OCI-LY3 (cell line): ENCODE measurements at regions not wholly inside any gene's neighbourhood (a gene's known extent, or its start where the extent isn't known, plus 50 kb on each side); places are given as distances from the start of the nearest gene placed in this dataset.
A peak's percentile ranks its signal among the peaks of the same experiment; 100 is the strongest.
"Not testable (repeated sequence)": the region's sequence is repeated elsewhere in the genome, so short reads cannot be mapped to it uniquely, and the experiment has no call there.

Experiments used
- H2AFZ ChIP-seq: fragments of 200-600, 300-600 bp; shearing (Covaris generic); 2 replicates; pipeline ENCODE4 v1.6.0; 2014; ENCODE audit warnings: antibody characterized with exemption, low read depth, low read length
- H3K27ac ChIP-seq: fragments of 200-600, 300-600 bp; sonication (generic); 2 replicates; pipeline ENCODE4 v1.5.1; 2014; ENCODE audit warnings: mild to moderate bottlenecking, low read length, moderate library complexity, mixed read lengths
- H3K27me3 ChIP-seq: fragments of 200-600, 300-600 bp; sonication (generic); 2 replicates; pipeline ENCODE4 v1.6.1; 2014; ENCODE audit warnings: low read depth, low read length, mixed read lengths
- H3K36me3 ChIP-seq: fragments of 200-600, 300-600 bp; sonication (generic); replicated peaks from 2 replicates; pipeline ENCODE3; 2014; ENCODE audit warnings: low read depth, low read length, mixed read lengths
- H3K4me1 ChIP-seq: fragments of 300-600, 200-600 bp; sonication (generic); 2 replicates; pipeline ENCODE4 v1.6.1; 2014; ENCODE audit warnings: low read length, mixed read lengths
- H3K4me2 ChIP-seq: fragments of 200-600, 300-600 bp; sonication (generic); 2 replicates; pipeline ENCODE4 v1.6.1; 2014; ENCODE audit warnings: low read length, mixed read lengths
- H3K4me3 ChIP-seq: fragments of 300-600, 200-600 bp; sonication (generic); 2 replicates; pipeline ENCODE4 v1.5.1; 2014; ENCODE audit warnings: antibody characterized with exemption, mild to moderate bottlenecking, low read length, moderate library complexity
- H3K79me2 ChIP-seq: fragments of 300-600, 200-600 bp; shearing (Covaris generic); 2 replicates; pipeline ENCODE4 v1.6.1; 2014; ENCODE audit warnings: mild to moderate bottlenecking, low read length, mixed read lengths
- H3K9ac ChIP-seq: fragments of 300-600, 200-600 bp; shearing (Covaris generic); 2 replicates; pipeline ENCODE4 v1.6.0; 2014; ENCODE audit warnings: mild to moderate bottlenecking, low read length, moderate library complexity
- H3K9me3 ChIP-seq: fragments of 200-600, 300-600 bp; shearing (Covaris generic); 2 replicates; pipeline ENCODE4 v1.6.1; 2014; ENCODE audit warnings: low read length, mixed read lengths; ENCODE audit not compliant: insufficient read depth
- H4K20me1 ChIP-seq: fragments of 200-600, 300-600 bp; sonication (generic); 2 replicates; pipeline ENCODE4 v1.6.1; 2016; ENCODE audit warnings: low read length, mixed read lengths; ENCODE audit not compliant: insufficient read depth
- EZH2phosphoT487 ChIP-seq: fragments of 200-600 bp; shearing (Covaris generic); IDR thresholded peaks from 2 replicates; pipeline ENCODE4 v1.6.1; 2018; ENCODE audit warnings: antibody characterized with exemption, mixed run types, low read depth
- TF ChIP-seq, protein P1 (sequence below): fragments of 200-600, 300-600 bp; sonication (generic); IDR thresholded peaks from 2 replicates; pipeline ENCODE4 v1.5.1; 2014; ENCODE audit warnings: antibody characterized with exemption, low read length, low read depth

GRCh38 chr2:132267105-132267497 is 105.3 kb upstream of the ANKRD30BL start:
- no peaks in the 10 kb centered on the region for H4K20me1 ChIP-seq
- TF ChIP-seq, protein P1, sequence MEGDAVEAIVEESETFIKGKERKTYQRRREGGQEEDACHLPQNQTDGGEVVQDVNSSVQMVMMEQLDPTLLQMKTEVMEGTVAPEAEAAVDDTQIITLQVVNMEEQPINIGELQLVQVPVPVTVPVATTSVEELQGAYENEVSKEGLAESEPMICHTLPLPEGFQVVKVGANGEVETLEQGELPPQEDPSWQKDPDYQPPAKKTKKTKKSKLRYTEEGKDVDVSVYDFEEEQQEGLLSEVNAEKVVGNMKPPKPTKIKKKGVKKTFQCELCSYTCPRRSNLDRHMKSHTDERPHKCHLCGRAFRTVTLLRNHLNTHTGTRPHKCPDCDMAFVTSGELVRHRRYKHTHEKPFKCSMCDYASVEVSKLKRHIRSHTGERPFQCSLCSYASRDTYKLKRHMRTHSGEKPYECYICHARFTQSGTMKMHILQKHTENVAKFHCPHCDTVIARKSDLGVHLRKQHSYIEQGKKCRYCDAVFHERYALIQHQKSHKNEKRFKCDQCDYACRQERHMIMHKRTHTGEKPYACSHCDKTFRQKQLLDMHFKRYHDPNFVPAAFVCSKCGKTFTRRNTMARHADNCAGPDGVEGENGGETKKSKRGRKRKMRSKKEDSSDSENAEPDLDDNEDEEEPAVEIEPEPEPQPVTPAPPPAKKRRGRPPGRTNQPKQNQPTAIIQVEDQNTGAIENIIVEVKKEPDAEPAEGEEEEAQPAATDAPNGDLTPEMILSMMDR, result no peak
- no peak for TF ChIP-seq EZH2phosphoT487
- H3K4me1 ChIP-seq, result peaks cover 16% of the 10 kb centered on the region
- H3K79me2 ChIP-seq, result no peaks in the 10 kb centered on the region
- no peaks in the 10 kb centered on the region for H3K9me3 ChIP-seq
- H3K4me3 ChIP-seq, result peak overlapping the region; percentile 77
- peak overlapping the region; percentile 92 for H3K4me2 ChIP-seq
- peak overlapping the region; percentile 76; the same call in 1 of the 2 replicates for H3K9ac ChIP-seq
- peak overlapping the region; percentile 91 for H2AFZ ChIP-seq
- peaks cover 6% of the 10 kb centered on the region; the same call in 1 of the 2 replicates for H3K27me3 ChIP-seq
- no peaks in the 10 kb centered on the region for H3K36me3 ChIP-seq
- H3K27ac ChIP-seq, result no peak overlapping the region

DNA sequence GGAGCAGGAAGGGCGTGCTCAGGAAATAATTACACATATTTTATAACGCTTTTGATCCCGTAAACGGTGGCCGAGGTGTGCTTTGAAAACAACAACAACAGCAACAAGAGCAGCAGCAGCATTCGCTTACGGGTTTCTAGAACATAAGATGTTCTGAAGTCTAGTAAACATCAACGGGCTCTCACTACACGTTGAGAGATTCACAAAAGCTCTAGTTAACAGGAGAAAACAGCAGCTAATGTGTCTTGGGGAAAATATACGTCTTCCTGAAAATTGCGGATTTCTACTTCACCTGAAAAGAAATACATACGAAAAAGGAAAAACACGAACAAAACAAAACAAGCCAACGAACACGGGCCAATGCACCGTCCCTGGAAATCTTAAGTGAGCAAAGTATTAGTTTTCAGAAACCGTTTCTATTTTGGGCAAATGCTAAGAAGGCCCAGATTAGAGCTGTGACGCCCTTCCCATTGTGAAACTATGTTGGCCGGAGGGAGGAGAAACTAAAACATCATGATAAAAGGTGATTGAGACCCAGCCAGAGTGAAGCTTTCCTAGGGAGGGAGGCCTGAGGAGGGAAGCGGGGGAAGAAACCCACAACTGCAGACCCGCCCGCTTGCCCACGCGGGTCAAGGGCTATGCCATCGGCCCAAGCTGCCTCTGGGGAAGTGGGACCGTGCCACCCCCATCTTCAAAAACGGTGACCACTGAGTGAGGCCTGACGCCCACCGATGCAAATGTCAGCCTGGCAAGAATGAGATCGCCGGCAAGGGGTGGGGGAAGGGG is 105.9 kb upstream of the ANKRD30BL start:
- not testable (repeated sequence) for H4K20me1 ChIP-seq, H3K9me3 ChIP-seq, H3K27ac ChIP-seq, H3K27me3 ChIP-seq, H3K36me3 ChIP-seq, H3K79me2 ChIP-seq
- Histone ChIP-seq H3K9ac (peak overlapping the region; percentile 76), H3K4me2 (peak overlapping the region; percentile 92), H2AFZ (peak overlapping the region; percentile 91), H3K4me3 (peak overlapping the region; percentile 77), H3K4me1 (peaks cover 16% of the 10 kb centered on the region)

DNA sequence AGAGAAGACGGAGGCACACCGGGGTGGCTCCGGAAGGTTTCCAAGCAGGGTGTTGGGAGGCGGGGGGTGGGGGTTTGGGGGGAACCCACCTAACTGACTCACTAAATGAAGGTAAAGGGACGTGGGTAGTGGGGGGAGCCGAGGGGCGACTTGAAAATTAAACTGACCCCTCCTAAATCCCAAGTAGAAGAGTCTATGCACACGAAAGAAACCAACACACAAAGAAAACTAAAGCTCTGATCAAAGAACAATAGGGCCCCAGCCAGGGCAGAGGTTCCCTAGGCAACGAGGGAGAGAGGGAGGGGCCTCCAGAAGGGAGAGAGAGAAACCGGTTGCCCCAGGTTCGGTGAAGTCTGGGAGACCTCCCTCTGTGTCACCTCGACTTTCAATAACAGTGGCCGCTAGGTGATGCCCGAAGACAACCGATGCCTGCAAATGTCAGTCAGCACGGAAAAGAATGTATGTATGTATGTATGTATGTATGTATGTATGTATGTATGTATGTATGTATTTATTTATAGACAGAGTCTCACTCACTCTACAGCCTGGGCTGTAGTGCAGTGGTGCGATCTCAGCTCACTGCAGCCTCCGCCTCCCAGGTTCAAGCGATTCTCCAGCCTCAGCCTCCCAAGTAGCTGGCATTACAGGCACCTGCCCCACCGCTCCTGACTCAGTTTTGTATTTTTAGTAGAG is 106.7 kb upstream of the ANKRD30BL start:
- not testable (repeated sequence) for H3K27ac ChIP-seq, H3K27me3 ChIP-seq, H4K20me1 ChIP-seq, H3K79me2 ChIP-seq, H3K9me3 ChIP-seq, H3K36me3 ChIP-seq
- peak overlapping the region; percentile 77 for H3K4me3 ChIP-seq
- H2AFZ ChIP-seq, result 0 out of 2 replicates have a peak overlapping the region, but pooled peaks have one; percentile 62
- TF ChIP-seq, protein P1, result peak; percentile 56
- peaks cover 16% of the 10 kb centered on the region for H3K4me1 ChIP-seq
- peak overlapping the region; percentile 76 for H3K9ac ChIP-seq
- peak overlapping the region; percentile 92 for H3K4me2 ChIP-seq

DNA sequence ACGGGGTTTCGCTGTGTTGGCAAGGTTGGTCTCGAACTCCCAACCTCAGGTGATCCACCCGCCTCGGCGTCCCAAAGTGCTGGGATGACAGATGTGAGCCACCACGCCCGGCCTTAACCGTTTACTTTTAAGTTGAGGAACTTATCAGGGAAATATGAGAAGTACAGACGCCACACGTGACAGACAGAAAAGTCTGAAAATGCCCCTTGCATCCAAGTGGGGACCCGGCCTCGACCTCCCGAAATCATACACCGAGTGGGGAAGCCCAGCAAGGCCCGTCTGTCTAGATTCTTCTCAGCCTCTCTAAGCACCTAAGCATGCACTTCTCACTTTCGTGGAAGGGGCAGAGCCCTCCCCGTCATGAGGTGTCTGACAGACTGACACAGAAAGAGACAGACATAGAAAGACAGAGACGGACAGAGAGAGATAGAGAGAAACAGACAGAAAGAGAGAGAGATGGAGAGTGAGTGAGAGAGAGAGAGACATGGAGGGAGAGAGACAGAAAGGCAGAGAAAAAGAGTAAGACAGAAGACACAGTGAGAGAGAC is 107.3 kb upstream of the ANKRD30BL start:
- Histone ChIP-seq H2AFZ (0 out of 2 replicates have a peak overlapping the region, but pooled peaks have one; percentile 45), H3K4me2 (peak overlapping the region; percentile 92), H3K27me3 (peaks cover 6% of the 10 kb centered on the region; the same call in 1 of the 2 replicates), H3K4me3 (peak overlapping the region; percentile 65), H3K4me1 (peaks cover 16% of the 10 kb centered on the region), H3K36me3 (no peaks in the 10 kb centered on the region), H4K20me1 (no peaks in the 10 kb centered on the region), H3K27ac (no peak overlapping the region), H3K9ac (peak overlapping the region; percentile 76), H3K79me2 (no peaks in the 10 kb centered on the region), H3K9me3 (no peaks in the 10 kb centered on the region)
- TF ChIP-seq, protein P1, result no peak
- TF ChIP-seq EZH2phosphoT487, result no peak
